ENCODE measurements at regions not wholly inside any gene's neighbourhood (a gene's known extent, or its start where the extent isn't known, plus 50 kb on each side); places are given as distances from the start of the nearest gene placed in this dataset.

- DNase-seq (ENCODE audit: extremely low spot score in 2 of 2): no peak
- Histone ChIP-seq H3K36me3 (no peaks in the 10 kb centered on the region), H3K27me3 (no peaks in the 10 kb centered on the region), H3K27ac (no peak overlapping the region), H3K4me1 (no peaks in the 10 kb centered on the region), H3K9me3 (no peaks in the 10 kb centered on the region), H3K4me3 (no peak overlapping the region)
- intact Hi-C loops (cut with DNase I): no loop called here
- TF ChIP-seq POLR2A (IDR thresholded peaks at IDR 0.05) (no peak), POLR2AphosphoS5 (IDR thresholded peaks at IDR 0.05; ENCODE audit: insufficient read depth in 1 of 2, low read depth in 1 of 2) (no peak), CTCF (IDR thresholded peaks at IDR 0.05) (no peak)
These were observed 190.3 kb downstream of the TRIML1 start for GRCh38 chr4:188329521-188329920.

GRCh38 chr4:188332265-188332664 lies 193.0 kb downstream of the TRIML1 start:
- no peak for DNase-seq (ENCODE audit: extremely low spot score in 2 of 2)
- Histone ChIP-seq H3K27me3 (no peaks in the 10 kb centered on the region), H3K4me3 (no peak overlapping the region), H3K36me3 (no peaks in the 10 kb centered on the region), H3K4me1 (no peaks in the 10 kb centered on the region), H3K9me3 (no peaks in the 10 kb centered on the region), H3K27ac (no peak overlapping the region)
- intact Hi-C loops (cut with DNase I): no loop called here
- TF ChIP-seq POLR2A (IDR thresholded peaks at IDR 0.05): no peak
- TF ChIP-seq CTCF (IDR thresholded peaks at IDR 0.05): no peak
- no peak for TF ChIP-seq POLR2AphosphoS5 (IDR thresholded peaks at IDR 0.05; ENCODE audit: insufficient read depth in 1 of 2, low read depth in 1 of 2)

GRCh38 chr4:188336891-188337290 lies 197.7 kb downstream of the TRIML1 start:
- no peak for DNase-seq (ENCODE audit: extremely low spot score in 2 of 2)
- no peaks in the 10 kb centered on the region for H3K4me1 ChIP-seq
- H3K27ac ChIP-seq: no peak overlapping the region
- H3K27me3 ChIP-seq: no peaks in the 10 kb centered on the region
- H3K36me3 ChIP-seq: no peaks in the 10 kb centered on the region
- TF ChIP-seq POLR2A (IDR thresholded peaks at IDR 0.05): no peak
- no peak for TF ChIP-seq CTCF (IDR thresholded peaks at IDR 0.05)
- TF ChIP-seq POLR2AphosphoS5 (IDR thresholded peaks at IDR 0.05; ENCODE audit: insufficient read depth in 1 of 2, low read depth in 1 of 2): no peak
- no peaks in the 10 kb centered on the region for H3K9me3 ChIP-seq
- H3K4me3 ChIP-seq: no peak overlapping the region
- intact Hi-C loops (cut with DNase I): no loop called here

GRCh38 chr4:188341428-188341827 lies 202.2 kb downstream of the TRIML1 start:
- H3K27ac ChIP-seq: no peak overlapping the region
- DNase-seq (ENCODE audit: extremely low spot score in 2 of 2): no peak
- TF ChIP-seq POLR2A (IDR thresholded peaks at IDR 0.05) (no peak), CTCF (IDR thresholded peaks at IDR 0.05) (no peak), POLR2AphosphoS5 (IDR thresholded peaks at IDR 0.05; ENCODE audit: insufficient read depth in 1 of 2, low read depth in 1 of 2) (no peak)
- H3K4me1 ChIP-seq: no peaks in the 10 kb centered on the region
- H3K9me3 ChIP-seq: no peaks in the 10 kb centered on the region
- no peaks in the 10 kb centered on the region for H3K36me3 ChIP-seq
- H3K4me3 ChIP-seq: no peak overlapping the region
- no peaks in the 10 kb centered on the region for H3K27me3 ChIP-seq
- intact Hi-C loops (cut with DNase I): loop anchor here (5.0 kb wide), 1 partner anchor 1049 kb away; no protein-coding TSS in a partner anchor

- Histone ChIP-seq H3K4me3 (no peak overlapping the region), H3K36me3 (no peaks in the 10 kb centered on the region), H3K4me1 (no peaks in the 10 kb centered on the region), H3K9me3 (no peaks in the 10 kb centered on the region), H3K27me3 (no peaks in the 10 kb centered on the region), H3K27ac (no peak overlapping the region)
- DNase-seq (ENCODE audit: extremely low spot score in 2 of 2): no peak
- TF ChIP-seq POLR2A (IDR thresholded peaks at IDR 0.05) (no peak), POLR2AphosphoS5 (IDR thresholded peaks at IDR 0.05; ENCODE audit: insufficient read depth in 1 of 2, low read depth in 1 of 2) (no peak), CTCF (IDR thresholded peaks at IDR 0.05) (no peak)
- intact Hi-C loops (cut with DNase I): no loop called here
These were observed 207.0 kb downstream of the TRIML1 start for GRCh38 chr4:188346171-188346809.
